Activated CD8-positive, alpha-beta T cell treated with anti-CD3 and anti-CD28 coated beads for 36 hours (primary cell): ENCODE measurements at regions not wholly inside any gene's neighbourhood (a gene's known extent, or its start where the extent isn't known, plus 50 kb on each side); places are given as distances from the start of the nearest gene placed in this dataset.

Source experiments
- ATAC-seq: fragments of 200-7000 bp; cut with Tn5 transposase; one replicate; pipeline ENCODE4 v1.10.0; 2021; ENCODE audit warnings: mild to moderate bottlenecking, moderate library complexity
- CTCF ChIA-PET: fragments of 350-600 bp; sonication (Branson Sonifier 250); formaldehyde crosslinking; loops from one replicate; lab custom pipeline; 2021; ENCODE audit warnings: antibody characterized with exemption; lab: Charles Lee
- POLR2A ChIA-PET: fragments of 350-600 bp; sonication (Branson Sonifier 250); formaldehyde crosslinking; loops from one replicate; lab custom pipeline; 2021; ENCODE audit warnings: antibody characterized with exemption; lab: Charles Lee
- DNase-seq: peaks from one replicate; pipeline ENCODE4 v3.0.0-alpha.2; 2020
- H3K27ac Mint-ChIP-seq: one replicate; pipeline ENCODE4 v1.8.0; 2021; ENCODE audit warnings: mild to moderate bottlenecking, mixed read lengths
- H3K27me3 Mint-ChIP-seq: one replicate; pipeline ENCODE4 v1.8.0; 2021; ENCODE audit warnings: mixed read lengths
- H3K36me3 Mint-ChIP-seq: one replicate; pipeline ENCODE4 v1.8.0; 2021; ENCODE audit warnings: low read depth, mixed read lengths
- H3K4me1 Mint-ChIP-seq: one replicate; pipeline ENCODE4 v1.8.0; 2021; ENCODE audit warnings: low read depth, mixed read lengths
- H3K4me3 Mint-ChIP-seq: one replicate; pipeline ENCODE4 v1.8.0; 2021; ENCODE audit warnings: mild to moderate bottlenecking, moderate library complexity, mixed read lengths
- H3K9me3 Mint-ChIP-seq: one replicate; pipeline ENCODE4 v1.8.0; 2021; ENCODE audit warnings: mixed read lengths
- CTCF ChIP-seq: fragments of 200-600 bp; IDR thresholded peaks from one replicate; pipeline ENCODE4 v1.8.0; 2022; ENCODE audit warnings: antibody characterized with exemption, mild to moderate bottlenecking
- intact Hi-C: fragments of 100-400 bp; cut with micrococcal nuclease; formaldehyde crosslinking; loops from one replicate; pipeline ENCODE4 v1.10.0; 2022

- Mint-ChIP-seq H3K27ac (no peak overlapping the region), H3K36me3 (no peaks in the 10 kb centered on the region), H3K4me1 (no peaks in the 10 kb centered on the region), H3K27me3 (no peaks in the 10 kb centered on the region), H3K4me3 (no peak overlapping the region), H3K9me3 (peaks cover 10% of the 10 kb centered on the region)
- ChIA-PET POLR2A (no interaction called here), CTCF (no interaction called here)
- intact Hi-C loops, result no loop called here
- DNase-seq, result no peak
- ATAC-seq, result no peak
- TF ChIP-seq CTCF, result no peak
Observed at GRCh38 chr12:72723732-72724131, 451.6 kb downstream of the TRHDE start.

GRCh38 chr12:72729451-72730010 is 457.4 kb downstream of the TRHDE start:
- no peak for TF ChIP-seq CTCF
- Mint-ChIP-seq H3K9me3 (peaks cover 8% of the 10 kb centered on the region), H3K36me3 (no peaks in the 10 kb centered on the region), H3K27ac (no peak overlapping the region), H3K4me3 (no peak overlapping the region), H3K4me1 (no peaks in the 10 kb centered on the region), H3K27me3 (no peaks in the 10 kb centered on the region)
- POLR2A ChIA-PET, result no interaction called here
- ATAC-seq (no peak), DNase-seq (no peak)
- intact Hi-C loops, result no loop called here
- CTCF ChIA-PET, result no interaction called here

GRCh38 chr12:72734581-72734980 is 462.4 kb downstream of the TRHDE start:
- Mint-ChIP-seq H3K36me3 (no peaks in the 10 kb centered on the region), H3K4me3 (no peak overlapping the region), H3K9me3 (peaks cover 5% of the 10 kb centered on the region), H3K27me3 (no peaks in the 10 kb centered on the region), H3K27ac (no peak overlapping the region), H3K4me1 (no peaks in the 10 kb centered on the region)
- intact Hi-C loops, result no loop called here
- no peak for TF ChIP-seq CTCF
- ChIA-PET POLR2A (no interaction called here), CTCF (no interaction called here)
- DNase-seq, result no peak
- ATAC-seq, result no peak

GRCh38 chr12:72738811-72739210 is 466.6 kb downstream of the TRHDE start:
- ATAC-seq, result no peak
- no peak overlapping the region for H3K4me3 Mint-ChIP-seq
- H3K4me1 Mint-ChIP-seq, result no peaks in the 10 kb centered on the region
- CTCF ChIA-PET, result no interaction called here
- no peaks in the 10 kb centered on the region for H3K27me3 Mint-ChIP-seq
- H3K36me3 Mint-ChIP-seq, result no peaks in the 10 kb centered on the region
- POLR2A ChIA-PET, result no interaction called here
- TF ChIP-seq CTCF, result no peak
- intact Hi-C loops, result no loop called here
- no peak for DNase-seq
- peaks cover 8% of the 10 kb centered on the region for H3K9me3 Mint-ChIP-seq
- H3K27ac Mint-ChIP-seq, result no peak overlapping the region

GRCh38 chr12:72740064-72740463 is 467.9 kb downstream of the TRHDE start:
- no peak overlapping the region for H3K4me3 Mint-ChIP-seq
- no peaks in the 10 kb centered on the region for H3K27me3 Mint-ChIP-seq
- H3K9me3 Mint-ChIP-seq, result peaks cover 14% of the 10 kb centered on the region
- DNase-seq (no peak), ATAC-seq (no peak)
- no peak overlapping the region for H3K27ac Mint-ChIP-seq
- no peak for TF ChIP-seq CTCF
- CTCF ChIA-PET, result no interaction called here
- intact Hi-C loops, result no loop called here
- POLR2A ChIA-PET, result no interaction called here
- H3K4me1 Mint-ChIP-seq, result no peaks in the 10 kb centered on the region
- no peaks in the 10 kb centered on the region for H3K36me3 Mint-ChIP-seq
